GM13976 (cell line): ENCODE measurements at regions not wholly inside any gene's neighbourhood (a gene's known extent, or its start where the extent isn't known, plus 50 kb on each side); places are given as distances from the start of the nearest gene placed in this dataset.
A peak's percentile ranks its signal among the peaks of the same experiment; 100 is the strongest.

Experiments
- DNase-seq: peaks from one replicate; pipeline ENCODE4 v3.0.0; 2012; ENCODE audit warnings: low spot score
- in situ Hi-C: fragments of 300-500 bp; cut with MboI; formaldehyde crosslinking; loops from one replicate; pipeline ENCODE4 v1.12.0; 2022; ENCODE audit warnings: low sequenced_read_pairs, mixed read lengths, inconsistent platforms; ENCODE audit not compliant: unreplicated experiment
- TF ChIP-seq, protein P1 (sequence below): IDR thresholded peaks from 2 replicates; pipeline ENCODE4 v1.5.1; 2012; ENCODE audit warnings: borderline replicate concordance, mild to moderate bottlenecking; ENCODE audit not compliant: insufficient read depth; ENCODE audit errors: extremely low read depth, missing control alignments, control extremely low read depth

DNA sequence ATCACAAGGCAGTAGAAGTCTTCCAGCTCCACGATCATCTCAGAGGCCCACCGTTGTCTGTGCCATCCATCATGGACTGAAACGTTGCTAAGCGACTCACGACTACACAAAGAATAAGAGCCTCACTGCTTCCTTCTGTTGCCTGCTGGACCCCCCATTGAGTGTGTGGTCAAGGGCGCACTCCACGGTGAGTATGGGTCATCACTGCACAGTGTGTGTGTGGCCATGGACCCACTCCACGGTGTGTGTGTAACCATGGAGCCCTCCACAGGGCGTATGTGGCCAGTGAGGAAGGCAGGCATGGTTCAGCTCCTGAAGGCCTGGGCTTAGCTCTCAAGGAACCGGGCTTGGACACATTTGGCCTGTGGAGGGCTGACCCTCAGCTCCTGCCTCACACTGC, 123.4 kb upstream of the AFDN start:
- no peak for DNase-seq
- TF ChIP-seq, protein P1, sequence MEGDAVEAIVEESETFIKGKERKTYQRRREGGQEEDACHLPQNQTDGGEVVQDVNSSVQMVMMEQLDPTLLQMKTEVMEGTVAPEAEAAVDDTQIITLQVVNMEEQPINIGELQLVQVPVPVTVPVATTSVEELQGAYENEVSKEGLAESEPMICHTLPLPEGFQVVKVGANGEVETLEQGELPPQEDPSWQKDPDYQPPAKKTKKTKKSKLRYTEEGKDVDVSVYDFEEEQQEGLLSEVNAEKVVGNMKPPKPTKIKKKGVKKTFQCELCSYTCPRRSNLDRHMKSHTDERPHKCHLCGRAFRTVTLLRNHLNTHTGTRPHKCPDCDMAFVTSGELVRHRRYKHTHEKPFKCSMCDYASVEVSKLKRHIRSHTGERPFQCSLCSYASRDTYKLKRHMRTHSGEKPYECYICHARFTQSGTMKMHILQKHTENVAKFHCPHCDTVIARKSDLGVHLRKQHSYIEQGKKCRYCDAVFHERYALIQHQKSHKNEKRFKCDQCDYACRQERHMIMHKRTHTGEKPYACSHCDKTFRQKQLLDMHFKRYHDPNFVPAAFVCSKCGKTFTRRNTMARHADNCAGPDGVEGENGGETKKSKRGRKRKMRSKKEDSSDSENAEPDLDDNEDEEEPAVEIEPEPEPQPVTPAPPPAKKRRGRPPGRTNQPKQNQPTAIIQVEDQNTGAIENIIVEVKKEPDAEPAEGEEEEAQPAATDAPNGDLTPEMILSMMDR, result no peak
- in situ Hi-C loops, result no loop called here

DNA sequence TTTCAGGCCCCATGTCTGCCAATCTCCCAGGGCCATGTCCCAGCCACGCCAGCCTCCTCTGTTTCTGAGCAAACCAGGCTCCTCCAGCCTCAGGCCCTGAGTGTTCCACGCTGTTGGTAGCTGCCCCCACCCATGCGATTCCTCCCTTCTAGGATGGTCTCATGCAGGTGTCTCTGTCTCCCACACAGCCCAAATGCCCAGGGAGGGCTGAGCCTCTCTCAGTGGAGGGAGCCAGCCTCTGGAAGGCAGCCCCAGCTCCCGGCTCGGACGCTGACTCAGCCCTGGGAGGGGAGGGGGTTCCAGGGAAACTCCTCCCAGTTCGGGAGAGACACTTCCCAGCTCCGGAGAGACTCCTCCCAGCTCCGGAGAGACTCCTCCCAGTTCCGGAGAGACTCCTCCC, 122.9 kb upstream of the AFDN start:
- DNase-seq, result no peak
- in situ Hi-C loops, result no loop called here
- TF ChIP-seq, protein P1, result no peak

DNA sequence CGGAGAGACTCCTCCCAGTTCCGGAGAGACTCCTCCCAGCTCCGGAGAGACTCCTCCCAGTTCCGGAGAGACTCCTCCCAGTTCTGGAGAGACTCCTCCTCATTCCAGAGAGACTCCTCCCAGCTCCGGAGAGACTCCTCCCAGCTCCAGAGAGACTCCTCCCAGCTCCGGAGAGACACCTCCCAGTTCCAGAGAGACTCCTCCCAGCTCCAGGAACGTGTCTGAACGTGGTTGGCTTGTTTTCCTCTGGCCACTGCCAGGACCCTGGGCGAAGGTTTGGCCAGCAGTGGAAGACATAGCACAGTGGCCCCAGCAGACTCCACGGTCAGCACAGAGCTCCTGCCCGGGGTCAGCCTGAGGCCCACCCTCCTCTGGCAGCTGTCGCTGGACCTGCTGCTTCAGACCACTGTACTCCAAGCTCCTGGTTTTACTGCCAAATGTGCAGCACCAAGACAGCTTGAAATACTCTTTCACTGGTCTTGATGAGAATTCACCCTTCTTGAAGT, 122.3 kb upstream of the AFDN start:
- DNase-seq, result no peak
- TF ChIP-seq, protein P1, result no peak
- in situ Hi-C loops, result no loop called here

DNA sequence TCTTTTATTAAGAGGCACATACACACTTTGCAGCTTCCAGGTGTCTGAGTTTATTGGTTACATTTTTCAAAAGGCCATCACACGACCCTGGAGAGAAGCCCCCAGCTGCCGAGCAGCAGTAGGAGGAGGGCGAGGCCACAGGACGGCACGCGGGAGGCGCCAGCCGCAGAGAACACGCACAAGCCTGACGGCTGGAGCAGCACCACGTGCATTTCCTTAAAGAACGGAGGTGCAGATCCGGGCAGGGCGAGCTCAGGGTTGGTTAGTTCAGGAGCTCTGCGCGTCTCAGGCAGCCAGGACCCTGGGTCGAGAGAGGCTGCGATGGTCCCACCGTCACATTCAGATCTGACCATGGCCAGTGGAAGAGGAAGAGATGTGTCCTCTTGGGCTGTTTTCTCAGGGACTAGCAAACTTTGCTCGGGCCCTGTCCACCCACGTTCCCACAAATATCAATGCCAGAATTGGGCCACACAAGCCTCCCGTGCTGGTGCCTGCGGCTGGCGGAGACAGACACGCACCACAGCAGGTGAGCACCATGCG, 121.4 kb upstream of the AFDN start:
- TF ChIP-seq, protein P1, result no peak
- in situ Hi-C loops, result no loop called here
- no peak for DNase-seq

DNA sequence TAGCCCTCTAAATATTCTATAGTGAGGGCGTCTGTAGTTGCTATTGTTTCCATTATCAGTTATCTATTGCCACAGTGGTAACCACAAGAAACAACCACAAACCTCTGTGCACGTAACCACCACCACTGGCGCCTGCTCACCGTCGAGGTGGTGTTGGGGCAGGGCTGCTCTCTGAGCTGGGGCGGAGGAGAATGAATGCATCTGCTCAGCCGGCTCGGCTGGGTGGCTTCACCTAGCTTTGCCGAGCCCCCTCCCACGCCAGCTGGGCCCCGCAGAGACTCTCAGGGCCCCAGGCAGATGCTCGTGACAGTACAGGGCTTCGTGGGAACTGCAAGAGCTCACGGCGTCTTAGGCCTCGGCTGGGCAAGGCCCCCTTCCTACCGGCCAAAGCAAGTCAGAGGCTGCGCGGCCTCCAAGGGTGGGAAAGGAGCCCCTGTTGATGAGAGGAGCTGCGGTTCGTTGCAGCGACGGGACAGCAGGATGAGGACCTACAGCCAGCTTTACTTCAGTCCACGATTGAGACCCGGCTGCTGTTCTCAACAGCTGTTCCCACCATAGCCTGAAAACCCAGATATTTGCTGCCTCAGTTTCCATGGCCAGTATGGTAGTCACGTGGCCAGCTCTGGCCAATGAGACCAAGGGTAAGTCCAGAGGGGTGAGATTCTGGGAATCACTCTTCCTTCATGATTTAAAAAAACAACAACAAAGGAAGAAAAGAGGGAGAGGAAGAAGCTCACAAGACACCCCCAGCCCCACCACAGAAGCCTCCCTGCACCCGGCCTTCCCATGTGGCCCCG, 120.2 kb upstream of the AFDN start:
- in situ Hi-C loops, result no loop called here
- TF ChIP-seq, protein P1, result no peak
- DNase-seq, result peak; percentile 77

DNA sequence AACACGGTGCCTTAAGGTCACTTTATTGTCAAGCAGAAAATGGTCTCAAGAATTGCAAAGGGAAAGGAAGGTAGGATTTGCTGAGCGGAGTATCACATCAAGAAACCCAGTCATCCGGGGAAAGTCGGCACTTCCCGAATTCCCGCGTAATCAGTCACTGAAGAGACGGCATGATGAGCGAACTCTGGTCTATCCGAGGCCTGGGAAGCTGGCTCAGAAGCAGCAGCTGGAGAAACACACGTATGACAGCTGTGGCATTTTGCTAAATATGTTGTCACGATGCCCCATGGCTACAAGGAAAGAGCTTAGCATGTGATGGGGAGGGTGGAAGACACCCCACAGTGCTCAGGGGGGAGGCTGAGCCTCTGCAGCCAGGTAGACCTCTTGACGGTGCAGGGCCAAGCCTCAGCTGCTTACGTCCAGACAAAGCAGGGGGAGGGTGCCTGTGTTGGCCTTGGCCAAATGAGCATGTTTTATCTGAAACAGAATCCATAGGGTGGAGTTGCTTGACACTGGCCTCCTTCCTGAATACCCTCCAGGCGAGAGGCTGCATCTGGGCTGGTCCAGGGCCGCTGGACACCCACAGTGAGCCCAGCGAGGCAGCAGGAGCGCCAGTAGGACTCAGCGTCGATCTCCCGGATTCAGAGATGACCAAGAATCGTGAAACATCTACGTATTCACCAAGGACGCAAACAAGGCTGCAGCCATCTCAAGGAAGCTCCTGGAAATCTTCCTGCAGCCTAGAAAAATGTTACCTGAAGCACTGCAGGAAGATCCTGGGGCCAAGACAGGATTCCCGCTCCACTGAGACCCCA, 118.8 kb upstream of the AFDN start:
- DNase-seq, result no peak
- TF ChIP-seq, protein P1, result no peak
- in situ Hi-C loops, result no loop called here
